ENCODE measurements at regions not wholly inside any gene's neighbourhood (a gene's known extent, or its start where the extent isn't known, plus 50 kb on each side); places are given as distances from the start of the nearest gene placed in this dataset.

DNA sequence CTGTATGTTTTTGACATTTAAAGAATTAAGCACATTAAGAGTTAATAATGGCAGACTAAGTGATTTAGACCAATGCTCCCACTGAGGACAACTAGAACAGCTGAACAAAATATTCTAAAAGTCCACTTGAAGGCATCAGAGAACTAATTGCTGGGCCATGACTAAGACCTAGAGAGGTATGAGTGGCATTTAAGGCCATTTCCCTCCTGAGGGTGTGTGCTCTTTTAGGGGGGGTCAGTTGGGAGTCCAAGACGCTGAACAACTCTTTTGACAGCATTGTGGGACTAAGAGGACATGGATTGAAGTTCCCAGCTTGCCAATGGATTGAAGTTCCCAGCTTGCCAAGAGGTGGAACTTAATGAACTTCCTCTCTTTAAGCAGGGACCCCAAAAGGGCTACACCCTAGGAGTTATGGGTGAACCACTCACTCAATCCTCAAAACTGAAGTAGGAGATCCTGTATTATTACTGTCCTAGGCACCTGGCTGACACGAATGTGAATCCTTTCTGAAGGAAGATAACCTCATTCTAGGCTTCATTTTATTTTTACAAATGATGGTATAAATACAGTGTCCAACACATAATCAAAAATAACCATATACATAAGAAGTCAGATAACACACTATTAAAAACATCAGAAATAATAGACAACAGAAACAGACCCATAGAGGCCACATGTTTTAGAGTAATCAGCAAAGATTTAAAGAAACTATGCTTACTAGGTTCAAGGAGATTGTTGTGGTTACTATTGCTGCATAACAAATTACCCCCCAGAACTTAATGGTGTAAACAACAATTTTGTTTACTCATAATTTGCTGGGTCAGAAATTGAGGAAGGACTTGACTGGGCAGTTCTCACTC is 175.1 kb downstream of the VEGFA start:
- Histone ChIP-seq H3K9me3 (peaks cover 11 to 13% of the 10 kb centered on the region in 2 donors), H3K36me3 (no peaks in the 10 kb centered on the region), H3K27ac (no peak overlapping the region), H3K4me3 (no peak overlapping the region), H3K27me3 (no peaks in the 10 kb centered on the region), H3K4me1 (no peaks in the 10 kb centered on the region)
- no peak for DNase-seq (ENCODE audit: low spot score in 2 of 2)
- intact Hi-C loops (cut with DNase I; ENCODE audit: low total_unique reads): no loop called here
- TF ChIP-seq POLR2AphosphoS5 (IDR thresholded peaks at IDR 0.05) (no peak), CTCF (IDR thresholded peaks at IDR 0.05) (no peak), POLR2A (IDR thresholded peaks at IDR 0.05) (no peak)

DNA sequence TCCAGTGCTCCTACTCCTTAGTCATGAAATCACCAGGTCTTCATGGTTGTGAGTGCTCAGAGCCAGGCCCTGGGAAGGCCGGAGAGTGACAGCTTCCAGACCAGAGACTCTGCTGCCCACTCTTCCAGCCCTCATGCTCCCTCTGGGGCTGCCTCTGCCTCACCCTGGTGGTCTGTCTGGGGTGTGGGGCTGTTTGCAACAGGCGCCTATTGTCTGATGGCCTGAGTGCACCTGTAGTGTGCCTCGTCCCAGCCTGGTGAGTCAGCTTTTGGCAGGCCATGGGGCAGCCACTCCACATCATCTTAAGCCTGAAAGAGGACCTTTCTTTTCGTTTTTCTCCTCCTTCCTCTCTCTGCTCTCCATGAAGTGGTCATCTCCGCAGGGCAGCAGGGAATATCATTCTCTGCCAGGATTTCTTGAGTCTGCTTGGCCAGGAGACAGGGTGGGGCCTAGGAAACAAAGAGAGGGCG is 173.8 kb downstream of the VEGFA start:
- Histone ChIP-seq H3K4me3 (no peak overlapping the region), H3K36me3 (no peaks in the 10 kb centered on the region), H3K27me3 (no peaks in the 10 kb centered on the region), H3K27ac (peak overlapping the region; percentile 3 to 29), H3K9me3 (peaks cover 11 to 13% of the 10 kb centered on the region in 2 donors), H3K4me1 (no peaks in the 10 kb centered on the region)
- no peak for DNase-seq (ENCODE audit: low spot score in 2 of 2)
- TF ChIP-seq POLR2A (IDR thresholded peaks at IDR 0.05): no peak
- no peak for TF ChIP-seq CTCF (IDR thresholded peaks at IDR 0.05)
- TF ChIP-seq POLR2AphosphoS5 (IDR thresholded peaks at IDR 0.05): no peak
- intact Hi-C loops (cut with DNase I; ENCODE audit: low total_unique reads): no loop called here

GRCh38 chr6:43943099-43943766 is 173.2 kb downstream of the VEGFA start:
- no peak for DNase-seq (ENCODE audit: low spot score in 2 of 2)
- H3K27me3 ChIP-seq: no peaks in the 10 kb centered on the region
- H3K27ac ChIP-seq: peak overlapping the region; percentile 3 to 29
- intact Hi-C loops (cut with DNase I; ENCODE audit: low total_unique reads): no loop called here
- peaks cover 11 to 13% of the 10 kb centered on the region in 2 donors for H3K9me3 ChIP-seq
- H3K4me1 ChIP-seq: no peaks in the 10 kb centered on the region
- TF ChIP-seq POLR2AphosphoS5 (IDR thresholded peaks at IDR 0.05) (no peak), POLR2A (IDR thresholded peaks at IDR 0.05) (no peak), CTCF (IDR thresholded peaks at IDR 0.05) (no peak)
- no peaks in the 10 kb centered on the region for H3K36me3 ChIP-seq
- H3K4me3 ChIP-seq: no peak overlapping the region

DNA sequence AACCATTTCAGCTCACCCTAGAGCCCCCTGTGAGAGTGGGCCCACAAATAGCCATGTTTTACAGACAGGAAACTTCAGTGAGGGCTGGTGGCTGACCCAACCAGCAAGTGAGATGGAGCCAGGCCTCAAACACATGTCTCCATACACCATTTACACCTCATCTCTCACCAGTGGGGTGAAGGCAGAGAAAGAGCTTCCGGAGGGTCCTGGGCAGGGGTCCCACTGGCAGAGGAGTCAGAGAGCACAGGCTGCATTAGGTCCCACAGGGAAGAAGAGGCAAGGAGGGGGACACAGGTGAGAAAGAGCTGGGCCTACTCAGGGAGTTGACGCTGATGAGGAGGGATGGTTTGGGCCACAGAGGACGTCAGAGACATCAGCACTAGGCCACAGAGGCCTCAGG is 172.6 kb downstream of the VEGFA start:
- intact Hi-C loops (cut with DNase I; ENCODE audit: low total_unique reads): no loop called here
- no peak for DNase-seq (ENCODE audit: low spot score in 2 of 2)
- H3K9me3 ChIP-seq: peaks cover 11 to 13% of the 10 kb centered on the region in 2 donors
- TF ChIP-seq POLR2AphosphoS5 (IDR thresholded peaks at IDR 0.05): no peak
- TF ChIP-seq POLR2A (IDR thresholded peaks at IDR 0.05): no peak
- TF ChIP-seq CTCF (IDR thresholded peaks at IDR 0.05): no peak
- H3K4me3 ChIP-seq: no peak overlapping the region
- H3K27ac ChIP-seq: no peak overlapping the region
- no peaks in the 10 kb centered on the region for H3K27me3 ChIP-seq
- no peaks in the 10 kb centered on the region for H3K36me3 ChIP-seq
- no peaks in the 10 kb centered on the region for H3K4me1 ChIP-seq

DNA sequence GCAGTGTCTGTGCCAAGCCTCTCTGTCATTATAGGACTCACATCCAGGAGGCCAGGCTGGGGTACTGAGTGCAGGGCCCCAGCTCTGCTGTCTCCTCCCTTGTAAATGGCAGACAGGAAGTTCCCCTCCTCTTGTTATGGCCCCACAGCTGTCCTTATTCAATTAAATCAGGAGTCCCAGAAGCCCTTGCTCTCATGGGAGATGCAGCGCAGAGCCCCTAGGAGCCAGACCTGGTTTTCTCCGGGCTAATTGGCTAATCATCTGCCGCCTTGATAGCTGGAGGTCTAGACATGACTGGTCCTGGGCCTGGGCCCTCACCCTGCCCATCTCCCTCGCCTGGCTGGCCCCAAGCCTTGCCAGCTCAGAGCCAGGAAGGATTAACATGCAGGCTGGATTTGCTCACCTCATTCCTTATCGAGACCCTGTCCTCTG is 172.0 kb downstream of the VEGFA start:
- H3K9me3 ChIP-seq: peaks cover 11 to 13% of the 10 kb centered on the region in 2 donors
- H3K27me3 ChIP-seq: no peaks in the 10 kb centered on the region
- TF ChIP-seq CTCF (IDR thresholded peaks at IDR 0.05) (no peak), POLR2AphosphoS5 (IDR thresholded peaks at IDR 0.05) (no peak), POLR2A (IDR thresholded peaks at IDR 0.05) (no peak)
- no peak for DNase-seq (ENCODE audit: low spot score in 2 of 2)
- H3K27ac ChIP-seq: no peak overlapping the region
- intact Hi-C loops (cut with DNase I; ENCODE audit: low total_unique reads): no loop called here
- no peaks in the 10 kb centered on the region for H3K4me1 ChIP-seq
- H3K36me3 ChIP-seq: no peaks in the 10 kb centered on the region
- no peak overlapping the region for H3K4me3 ChIP-seq

Measured in breast epithelium (tissue), 4 donors.